HL-60 (cell line): ENCODE measurements at regions not wholly inside any gene's neighbourhood (a gene's known extent, or its start where the extent isn't known, plus 50 kb on each side); places are given as distances from the start of the nearest gene placed in this dataset.

Source experiments
- DNase-seq, 2 experiments: peaks; one replicate each; pipeline ENCODE4 v3.0.0-alpha.2; 2010 to 2020; ENCODE audit warnings: low read depth in 1 of 2, low spot score in 1 of 2
- H3K27ac ChIP-seq: fragments of 250-450 bp; sonication (Bioruptor Pico); replicated peaks from 2 replicates; pipeline ENCODE4 v1.5.1; 2020; ENCODE audit warnings: mild to moderate bottlenecking, moderate library complexity
- H3K27me3 ChIP-seq: fragments of 250-450 bp; sonication (Bioruptor Pico); 2 replicates; pipeline ENCODE4 v1.5.1; 2021; ENCODE audit warnings: mild to moderate bottlenecking, moderate library complexity; ENCODE audit not compliant: insufficient read depth, poor library complexity, severe bottlenecking
- H3K4me3 ChIP-seq: replicated peaks from 2 replicates; pipeline ENCODE4 v1.5.1; 2011; ENCODE audit warnings: mild to moderate bottlenecking, control low read depth, low read length; ENCODE audit not compliant: insufficient read depth
- GABPA ChIP-seq: IDR thresholded peaks from 2 replicates; pipeline ENCODE4 v1.6.1; 2012; ENCODE audit warnings: low read depth
- POLR2AphosphoS5 ChIP-seq: IDR thresholded peaks from 2 replicates; pipeline ENCODE4 v1.6.1; 2012; ENCODE audit warnings: low read depth
- SPI1 ChIP-seq: IDR thresholded peaks from 2 replicates; pipeline ENCODE4 v1.6.1; 2012; ENCODE audit warnings: low read depth, mild to moderate bottlenecking, borderline replicate concordance
- TF ChIP-seq, protein P1 (sequence below): IDR thresholded peaks from one replicate; pipeline ENCODE4 v1.5.1; 2011; ENCODE audit warnings: low read length, control low read depth, inconsistent platforms; ENCODE audit not compliant: insufficient read depth
- TF ChIP-seq, protein P2 (sequence below): IDR thresholded peaks from 2 replicates; pipeline ENCODE4 v1.6.1; 2012; ENCODE audit warnings: low read depth; ENCODE audit not compliant: insufficient replicate concordance

DNA sequence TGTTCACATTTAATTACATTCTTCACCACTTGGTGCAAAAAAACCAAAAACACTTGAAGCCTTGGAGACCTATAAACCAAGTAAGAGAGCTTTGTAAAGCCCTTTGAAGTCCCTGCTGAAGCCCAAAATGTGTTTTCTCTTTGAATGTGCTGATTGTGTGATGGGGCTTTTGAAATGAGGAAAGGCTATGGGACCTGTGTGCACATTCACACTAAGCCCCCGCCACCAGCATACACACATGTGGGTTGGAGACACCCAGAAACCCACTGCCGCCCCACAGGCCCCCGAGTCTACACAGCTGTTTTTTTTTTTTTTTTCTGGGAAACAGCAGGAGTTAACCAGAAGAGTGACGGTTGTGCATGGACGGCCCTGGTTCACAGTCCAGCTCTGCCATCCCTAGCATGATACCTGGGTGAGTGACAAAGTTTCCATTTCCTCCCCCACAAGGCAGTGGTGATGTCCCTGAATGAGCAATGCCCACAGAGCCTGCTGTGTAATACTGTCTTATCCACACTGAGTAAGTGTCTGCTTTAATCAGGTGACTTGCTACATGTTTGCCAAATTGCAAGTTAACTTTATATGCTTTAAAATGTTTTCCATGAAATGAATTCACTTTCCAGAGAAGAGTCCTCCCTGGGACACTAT, 154.6 kb upstream of the GDF10 start:
- no peak for DNase-seq
- H3K27ac ChIP-seq, result no peak overlapping the region
- H3K4me3 ChIP-seq, result no peak overlapping the region
- TF ChIP-seq, protein P1, sequence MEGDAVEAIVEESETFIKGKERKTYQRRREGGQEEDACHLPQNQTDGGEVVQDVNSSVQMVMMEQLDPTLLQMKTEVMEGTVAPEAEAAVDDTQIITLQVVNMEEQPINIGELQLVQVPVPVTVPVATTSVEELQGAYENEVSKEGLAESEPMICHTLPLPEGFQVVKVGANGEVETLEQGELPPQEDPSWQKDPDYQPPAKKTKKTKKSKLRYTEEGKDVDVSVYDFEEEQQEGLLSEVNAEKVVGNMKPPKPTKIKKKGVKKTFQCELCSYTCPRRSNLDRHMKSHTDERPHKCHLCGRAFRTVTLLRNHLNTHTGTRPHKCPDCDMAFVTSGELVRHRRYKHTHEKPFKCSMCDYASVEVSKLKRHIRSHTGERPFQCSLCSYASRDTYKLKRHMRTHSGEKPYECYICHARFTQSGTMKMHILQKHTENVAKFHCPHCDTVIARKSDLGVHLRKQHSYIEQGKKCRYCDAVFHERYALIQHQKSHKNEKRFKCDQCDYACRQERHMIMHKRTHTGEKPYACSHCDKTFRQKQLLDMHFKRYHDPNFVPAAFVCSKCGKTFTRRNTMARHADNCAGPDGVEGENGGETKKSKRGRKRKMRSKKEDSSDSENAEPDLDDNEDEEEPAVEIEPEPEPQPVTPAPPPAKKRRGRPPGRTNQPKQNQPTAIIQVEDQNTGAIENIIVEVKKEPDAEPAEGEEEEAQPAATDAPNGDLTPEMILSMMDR, result no peak
- no peak for TF ChIP-seq POLR2AphosphoS5
- no peak for TF ChIP-seq GABPA
- TF ChIP-seq, protein P2, sequence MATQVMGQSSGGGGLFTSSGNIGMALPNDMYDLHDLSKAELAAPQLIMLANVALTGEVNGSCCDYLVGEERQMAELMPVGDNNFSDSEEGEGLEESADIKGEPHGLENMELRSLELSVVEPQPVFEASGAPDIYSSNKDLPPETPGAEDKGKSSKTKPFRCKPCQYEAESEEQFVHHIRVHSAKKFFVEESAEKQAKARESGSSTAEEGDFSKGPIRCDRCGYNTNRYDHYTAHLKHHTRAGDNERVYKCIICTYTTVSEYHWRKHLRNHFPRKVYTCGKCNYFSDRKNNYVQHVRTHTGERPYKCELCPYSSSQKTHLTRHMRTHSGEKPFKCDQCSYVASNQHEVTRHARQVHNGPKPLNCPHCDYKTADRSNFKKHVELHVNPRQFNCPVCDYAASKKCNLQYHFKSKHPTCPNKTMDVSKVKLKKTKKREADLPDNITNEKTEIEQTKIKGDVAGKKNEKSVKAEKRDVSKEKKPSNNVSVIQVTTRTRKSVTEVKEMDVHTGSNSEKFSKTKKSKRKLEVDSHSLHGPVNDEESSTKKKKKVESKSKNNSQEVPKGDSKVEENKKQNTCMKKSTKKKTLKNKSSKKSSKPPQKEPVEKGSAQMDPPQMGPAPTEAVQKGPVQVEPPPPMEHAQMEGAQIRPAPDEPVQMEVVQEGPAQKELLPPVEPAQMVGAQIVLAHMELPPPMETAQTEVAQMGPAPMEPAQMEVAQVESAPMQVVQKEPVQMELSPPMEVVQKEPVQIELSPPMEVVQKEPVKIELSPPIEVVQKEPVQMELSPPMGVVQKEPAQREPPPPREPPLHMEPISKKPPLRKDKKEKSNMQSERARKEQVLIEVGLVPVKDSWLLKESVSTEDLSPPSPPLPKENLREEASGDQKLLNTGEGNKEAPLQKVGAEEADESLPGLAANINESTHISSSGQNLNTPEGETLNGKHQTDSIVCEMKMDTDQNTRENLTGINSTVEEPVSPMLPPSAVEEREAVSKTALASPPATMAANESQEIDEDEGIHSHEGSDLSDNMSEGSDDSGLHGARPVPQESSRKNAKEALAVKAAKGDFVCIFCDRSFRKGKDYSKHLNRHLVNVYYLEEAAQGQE, result no peak
- TF ChIP-seq SPI1, result no peak
- H3K27me3 ChIP-seq, result no peaks in the 10 kb centered on the region

DNA sequence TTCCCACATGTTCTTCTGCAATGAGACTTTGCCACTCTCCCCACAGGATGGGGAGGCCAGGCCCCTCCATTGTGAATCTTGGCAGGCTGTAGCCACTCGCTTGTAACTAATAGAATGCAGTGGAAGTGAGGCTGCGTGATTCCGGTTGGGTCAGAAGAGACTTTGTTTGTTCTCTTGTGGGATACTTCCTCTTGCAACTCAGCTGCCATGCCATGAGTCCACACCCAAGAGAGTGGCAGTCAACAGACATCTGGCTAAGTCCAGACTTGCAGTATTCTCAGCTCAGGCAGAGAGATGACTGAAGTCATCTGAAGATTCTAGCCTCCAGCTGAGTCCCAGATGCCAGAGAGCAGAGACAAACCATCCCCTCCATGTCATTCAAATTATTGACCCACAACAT, 153.4 kb upstream of the GDF10 start:
- Histone ChIP-seq H3K27ac (no peak overlapping the region), H3K4me3 (no peak overlapping the region), H3K27me3 (no peaks in the 10 kb centered on the region)
- no peak for DNase-seq
- TF ChIP-seq, protein P2, result no peak
- TF ChIP-seq SPI1, result no peak
- TF ChIP-seq GABPA, result no peak
- no peak for TF ChIP-seq POLR2AphosphoS5
- TF ChIP-seq, protein P1, result no peak

DNA sequence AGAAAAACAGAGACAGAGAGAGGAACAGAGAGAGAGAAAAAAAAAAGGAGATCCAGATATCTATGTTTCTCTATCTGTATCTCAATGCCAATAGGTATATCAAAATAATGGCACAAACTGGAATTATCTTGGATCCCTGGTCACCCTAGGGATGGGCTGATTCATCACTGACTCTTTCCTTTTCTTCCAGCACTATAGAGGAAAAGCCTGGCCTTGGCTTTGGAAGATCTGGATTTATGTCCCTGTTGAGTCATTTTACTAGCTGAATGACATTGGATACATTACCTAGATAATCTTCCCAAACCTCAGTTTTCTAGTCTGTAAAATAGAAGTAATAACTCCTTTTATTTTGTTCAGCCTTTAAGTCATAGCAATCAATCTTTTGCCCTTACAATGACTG, 152.8 kb upstream of the GDF10 start:
- Histone ChIP-seq H3K27me3 (no peaks in the 10 kb centered on the region), H3K4me3 (no peak overlapping the region), H3K27ac (no peak overlapping the region)
- TF ChIP-seq POLR2AphosphoS5, result no peak
- TF ChIP-seq, protein P1, result no peak
- TF ChIP-seq GABPA, result no peak
- TF ChIP-seq, protein P2, result no peak
- TF ChIP-seq SPI1, result no peak
- no peak for DNase-seq
